ENCODE measurements at regions not wholly inside any gene's neighbourhood (a gene's known extent, or its start where the extent isn't known, plus 50 kb on each side); places are given as distances from the start of the nearest gene placed in this dataset.

GRCh38 chr1:232262991-232263390 lies 366.9 kb downstream of the SIPA1L2 start:
- no peak overlapping the region for H3K4me3 ChIP-seq (ENCODE audit: insufficient read depth, low read depth, low read length, poor library complexity, severe bottlenecking)
- no peaks in the 10 kb centered on the region for H3K27me3 ChIP-seq (replicated peaks; ENCODE audit: control insufficient read depth, insufficient read depth, low read length, poor library complexity, severe bottlenecking)
- no peak for DNase-seq
- H3K27ac ChIP-seq (ENCODE audit: insufficient read depth, low read length, poor library complexity, severe bottlenecking): no peak overlapping the region
- H3K4me1 ChIP-seq (ENCODE audit: control insufficient read depth, insufficient read depth, low read length, poor library complexity, severe bottlenecking): no peaks in the 10 kb centered on the region
- H3K9me3 ChIP-seq (ENCODE audit: control insufficient read depth, low read length): no peaks in the 10 kb centered on the region
- no peaks in the 10 kb centered on the region for H3K36me3 ChIP-seq (ENCODE audit: control insufficient read depth, insufficient read depth, low read length)

GRCh38 chr1:232260861-232261260 lies 369.1 kb downstream of the SIPA1L2 start:
- H3K4me1 ChIP-seq (ENCODE audit: control insufficient read depth, insufficient read depth, low read length, poor library complexity, severe bottlenecking): no peaks in the 10 kb centered on the region
- H3K27me3 ChIP-seq (replicated peaks; ENCODE audit: control insufficient read depth, insufficient read depth, low read length, poor library complexity, severe bottlenecking): no peaks in the 10 kb centered on the region
- no peaks in the 10 kb centered on the region for H3K9me3 ChIP-seq (ENCODE audit: control insufficient read depth, low read length)
- H3K4me3 ChIP-seq (ENCODE audit: insufficient read depth, low read depth, low read length, poor library complexity, severe bottlenecking): no peak overlapping the region
- DNase-seq: no peak
- no peaks in the 10 kb centered on the region for H3K36me3 ChIP-seq (ENCODE audit: control insufficient read depth, insufficient read depth, low read length)
- no peak overlapping the region for H3K27ac ChIP-seq (ENCODE audit: insufficient read depth, low read length, poor library complexity, severe bottlenecking)

GRCh38 chr1:232260045-232260444 lies 369.9 kb downstream of the SIPA1L2 start:
- Histone ChIP-seq H3K36me3 (ENCODE audit: control insufficient read depth, insufficient read depth, low read length) (no peaks in the 10 kb centered on the region), H3K27me3 (replicated peaks; ENCODE audit: control insufficient read depth, insufficient read depth, low read length, poor library complexity, severe bottlenecking) (no peaks in the 10 kb centered on the region), H3K27ac (ENCODE audit: insufficient read depth, low read length, poor library complexity, severe bottlenecking) (no peak overlapping the region), H3K9me3 (ENCODE audit: control insufficient read depth, low read length) (no peaks in the 10 kb centered on the region), H3K4me1 (ENCODE audit: control insufficient read depth, insufficient read depth, low read length, poor library complexity, severe bottlenecking) (no peaks in the 10 kb centered on the region), H3K4me3 (ENCODE audit: insufficient read depth, low read depth, low read length, poor library complexity, severe bottlenecking) (no peak overlapping the region)
- DNase-seq: no peak

GRCh38 chr1:232259333-232259732 lies 370.6 kb downstream of the SIPA1L2 start:
- no peak for DNase-seq
- Histone ChIP-seq H3K27me3 (replicated peaks; ENCODE audit: control insufficient read depth, insufficient read depth, low read length, poor library complexity, severe bottlenecking) (no peaks in the 10 kb centered on the region), H3K36me3 (ENCODE audit: control insufficient read depth, insufficient read depth, low read length) (no peaks in the 10 kb centered on the region), H3K9me3 (ENCODE audit: control insufficient read depth, low read length) (no peaks in the 10 kb centered on the region), H3K4me3 (ENCODE audit: insufficient read depth, low read depth, low read length, poor library complexity, severe bottlenecking) (no peak overlapping the region), H3K4me1 (ENCODE audit: control insufficient read depth, insufficient read depth, low read length, poor library complexity, severe bottlenecking) (no peaks in the 10 kb centered on the region), H3K27ac (ENCODE audit: insufficient read depth, low read length, poor library complexity, severe bottlenecking) (no peak overlapping the region)

- Histone ChIP-seq H3K9me3 (ENCODE audit: control insufficient read depth, low read length) (no peaks in the 10 kb centered on the region), H3K36me3 (ENCODE audit: control insufficient read depth, insufficient read depth, low read length) (no peaks in the 10 kb centered on the region), H3K4me3 (ENCODE audit: insufficient read depth, low read depth, low read length, poor library complexity, severe bottlenecking) (no peak overlapping the region), H3K27ac (ENCODE audit: insufficient read depth, low read length, poor library complexity, severe bottlenecking) (no peak overlapping the region), H3K27me3 (replicated peaks; ENCODE audit: control insufficient read depth, insufficient read depth, low read length, poor library complexity, severe bottlenecking) (no peaks in the 10 kb centered on the region), H3K4me1 (ENCODE audit: control insufficient read depth, insufficient read depth, low read length, poor library complexity, severe bottlenecking) (no peaks in the 10 kb centered on the region)
- DNase-seq: no peak
Observed at GRCh38 chr1:232252546-232253118, 377.3 kb downstream of the SIPA1L2 start.

- H3K4me1 ChIP-seq (ENCODE audit: control insufficient read depth, insufficient read depth, low read length, poor library complexity, severe bottlenecking): no peaks in the 10 kb centered on the region
- H3K4me3 ChIP-seq (ENCODE audit: insufficient read depth, low read depth, low read length, poor library complexity, severe bottlenecking): no peak overlapping the region
- no peak overlapping the region for H3K27ac ChIP-seq (ENCODE audit: insufficient read depth, low read length, poor library complexity, severe bottlenecking)
- no peaks in the 10 kb centered on the region for H3K27me3 ChIP-seq (replicated peaks; ENCODE audit: control insufficient read depth, insufficient read depth, low read length, poor library complexity, severe bottlenecking)
- DNase-seq: no peak
- H3K9me3 ChIP-seq (ENCODE audit: control insufficient read depth, low read length): no peaks in the 10 kb centered on the region
- no peaks in the 10 kb centered on the region for H3K36me3 ChIP-seq (ENCODE audit: control insufficient read depth, insufficient read depth, low read length)
Observed at GRCh38 chr1:232250838-232251237, 379.1 kb downstream of the SIPA1L2 start.

- Histone ChIP-seq H3K27ac (ENCODE audit: insufficient read depth, low read length, poor library complexity, severe bottlenecking) (no peak overlapping the region), H3K9me3 (ENCODE audit: control insufficient read depth, low read length) (no peaks in the 10 kb centered on the region), H3K36me3 (ENCODE audit: control insufficient read depth, insufficient read depth, low read length) (no peaks in the 10 kb centered on the region), H3K27me3 (replicated peaks; ENCODE audit: control insufficient read depth, insufficient read depth, low read length, poor library complexity, severe bottlenecking) (no peaks in the 10 kb centered on the region), H3K4me1 (ENCODE audit: control insufficient read depth, insufficient read depth, low read length, poor library complexity, severe bottlenecking) (no peaks in the 10 kb centered on the region), H3K4me3 (ENCODE audit: insufficient read depth, low read depth, low read length, poor library complexity, severe bottlenecking) (no peak overlapping the region)
- no peak for DNase-seq
Observed at GRCh38 chr1:232249861-232250777, 379.8 kb downstream of the SIPA1L2 start.

GRCh38 chr1:232249339-232249738 lies 380.6 kb downstream of the SIPA1L2 start:
- Histone ChIP-seq H3K36me3 (ENCODE audit: control insufficient read depth, insufficient read depth, low read length) (no peaks in the 10 kb centered on the region), H3K27me3 (replicated peaks; ENCODE audit: control insufficient read depth, insufficient read depth, low read length, poor library complexity, severe bottlenecking) (no peaks in the 10 kb centered on the region), H3K9me3 (ENCODE audit: control insufficient read depth, low read length) (no peaks in the 10 kb centered on the region), H3K4me3 (ENCODE audit: insufficient read depth, low read depth, low read length, poor library complexity, severe bottlenecking) (no peak overlapping the region), H3K27ac (ENCODE audit: insufficient read depth, low read length, poor library complexity, severe bottlenecking) (no peak overlapping the region), H3K4me1 (ENCODE audit: control insufficient read depth, insufficient read depth, low read length, poor library complexity, severe bottlenecking) (no peaks in the 10 kb centered on the region)
- DNase-seq: no peak

- no peak overlapping the region for H3K4me3 ChIP-seq (ENCODE audit: insufficient read depth, low read depth, low read length, poor library complexity, severe bottlenecking)
- no peaks in the 10 kb centered on the region for H3K4me1 ChIP-seq (ENCODE audit: control insufficient read depth, insufficient read depth, low read length, poor library complexity, severe bottlenecking)
- H3K27me3 ChIP-seq (replicated peaks; ENCODE audit: control insufficient read depth, insufficient read depth, low read length, poor library complexity, severe bottlenecking): no peaks in the 10 kb centered on the region
- H3K36me3 ChIP-seq (ENCODE audit: control insufficient read depth, insufficient read depth, low read length): no peaks in the 10 kb centered on the region
- no peaks in the 10 kb centered on the region for H3K9me3 ChIP-seq (ENCODE audit: control insufficient read depth, low read length)
- H3K27ac ChIP-seq (ENCODE audit: insufficient read depth, low read length, poor library complexity, severe bottlenecking): no peak overlapping the region
- DNase-seq: no peak
Observed at GRCh38 chr1:232248276-232248820, 381.6 kb downstream of the SIPA1L2 start.

GRCh38 chr1:232247669-232248068 lies 382.3 kb downstream of the SIPA1L2 start:
- no peak for DNase-seq
- H3K27me3 ChIP-seq (replicated peaks; ENCODE audit: control insufficient read depth, insufficient read depth, low read length, poor library complexity, severe bottlenecking): no peaks in the 10 kb centered on the region
- no peak overlapping the region for H3K27ac ChIP-seq (ENCODE audit: insufficient read depth, low read length, poor library complexity, severe bottlenecking)

More at GRCh38 chr1:232247669-232248068, 382.3 kb downstream of the SIPA1L2 start:
- Histone ChIP-seq H3K4me1 (ENCODE audit: control insufficient read depth, insufficient read depth, low read length, poor library complexity, severe bottlenecking) (no peaks in the 10 kb centered on the region), H3K36me3 (ENCODE audit: control insufficient read depth, insufficient read depth, low read length) (no peaks in the 10 kb centered on the region), H3K4me3 (ENCODE audit: insufficient read depth, low read depth, low read length, poor library complexity, severe bottlenecking) (no peak overlapping the region), H3K9me3 (ENCODE audit: control insufficient read depth, low read length) (no peaks in the 10 kb centered on the region)
